Endothelial cell of umbilical vein (primary cell): ENCODE measurements at regions not wholly inside any gene's neighbourhood (a gene's known extent, or its start where the extent isn't known, plus 50 kb on each side); places are given as distances from the start of the nearest gene placed in this dataset.

Experiments
- BruUV-seq: library from RNA; stranded (reverse); fragments of 400-500 nt; replicated peaks from 2 replicates; lab custom pipeline; 2021; lab: Mats Ljungman, UMichigan
- CTCF ChIA-PET: fragments of 300-600, 350-600 bp; sonication (Branson Sonifier 250); formaldehyde crosslinking; loops from one replicate; lab custom pipeline; 2021; ENCODE audit warnings: antibody characterized with exemption, inconsistent platforms; lab: Charles Lee
- POLR2A ChIA-PET: fragments of 300-600, 350-600 bp; sonication (Branson Sonifier 250); formaldehyde crosslinking; loops from one replicate; lab custom pipeline; 2021; ENCODE audit warnings: antibody characterized with exemption, inconsistent platforms; lab: Charles Lee
- DNase-seq: peaks from one replicate; pipeline ENCODE4 v3.0.0-alpha.2; 2011; ENCODE audit warnings: low read depth, low spot score
- FAIRE-seq: peaks from 2 replicates; lab custom pipeline; 2011; peaks lifted over from hg19 to GRCh38; lab: Jason Lieb, UNC
- H2AFZ ChIP-seq: 2 replicates; pipeline ENCODE4 v1.6.0; 2012; ENCODE audit warnings: low read depth, low read length, control low read depth, inconsistent platforms
- H3K27ac ChIP-seq: 2 replicates; pipeline ENCODE4 v1.5.1; 2011; ENCODE audit warnings: low read depth, mild to moderate bottlenecking, control low read depth, low read length, moderate library complexity; ENCODE audit not compliant: insufficient read depth
- H3K27me3 ChIP-seq, 2 experiments: 2 replicates each; pipeline versions ENCODE4 v1.6.0 to v1.6.1; 2011; ENCODE audit warnings: low read length in 2 of 2, mixed read lengths in 1 of 2; ENCODE audit not compliant: control insufficient read depth in 2 of 2, insufficient read depth in 2 of 2
- H3K36me3 ChIP-seq, 2 experiments: 2 replicates in 1 of 2; 3 replicates in 1 of 2; pipeline ENCODE4 v1.5.1; 2011; ENCODE audit warnings: low read length in 2 of 2, mild to moderate bottlenecking in 1 of 2, moderate library complexity in 1 of 2; ENCODE audit not compliant: control insufficient read depth in 2 of 2, insufficient read depth in 2 of 2; ENCODE audit errors: extremely low read depth in 1 of 2
- H3K4me1 ChIP-seq: 3 replicates; pipeline ENCODE4 v1.5.1; 2011; ENCODE audit warnings: mild to moderate bottlenecking, low read length; ENCODE audit not compliant: control insufficient read depth, insufficient read depth; ENCODE audit errors: extremely low read depth
- H3K4me2 ChIP-seq: 2 replicates; pipeline ENCODE4 v1.6.1; 2011; ENCODE audit warnings: low read length, control low read depth, mixed read lengths; ENCODE audit not compliant: insufficient read depth
- H3K4me3 ChIP-seq, 3 experiments: fragments of 200-600 bp in 1 of 3; sonication (generic), shearing (Covaris generic) in 1 of 3; replicated peaks in 1 of 3; 2 replicates each; pipeline ENCODE4 v1.5.1; 2011 to 2016; ENCODE audit warnings: control low read depth in 3 of 3, low read length in 3 of 3, mild to moderate bottlenecking in 2 of 3, inconsistent platforms in 1 of 3, low read depth in 1 of 3, moderate library complexity in 1 of 3; ENCODE audit not compliant: insufficient read depth in 1 of 3
- H3K79me2 ChIP-seq: 2 replicates; pipeline ENCODE4 v1.6.0; 2012; ENCODE audit warnings: low read length, inconsistent platforms; ENCODE audit not compliant: control insufficient read depth, insufficient read depth
- H3K9ac ChIP-seq: replicated peaks from 2 replicates; pipeline ENCODE3; 2011; ENCODE audit warnings: low read length, control low read depth; ENCODE audit not compliant: insufficient read depth; ENCODE audit errors: extremely low read depth
- H3K9me1 ChIP-seq: replicated peaks from 3 replicates; pipeline ENCODE4 v1.6.0; 2011; ENCODE audit warnings: mild to moderate bottlenecking, low read length; ENCODE audit not compliant: control insufficient read depth, insufficient read depth; ENCODE audit errors: extremely low read depth
- H3K9me3 ChIP-seq: replicated peaks from 2 replicates; pipeline ENCODE4 v1.5.1; 2012; ENCODE audit warnings: low read length, inconsistent platforms; ENCODE audit not compliant: control insufficient read depth, insufficient read depth
- H4K20me1 ChIP-seq: replicated peaks from 2 replicates; pipeline ENCODE3; 2011; ENCODE audit warnings: mild to moderate bottlenecking, low read length; ENCODE audit not compliant: control insufficient read depth, insufficient read depth; ENCODE audit errors: extremely low read depth
- FOS ChIP-seq: IDR thresholded peaks from 2 replicates; pipeline ENCODE4 v1.6.1; 2011; ENCODE audit warnings: mild to moderate bottlenecking, low read length, moderate library complexity, borderline replicate concordance; ENCODE audit not compliant: insufficient read depth
- GATA2 ChIP-seq: IDR thresholded peaks from 2 replicates; pipeline ENCODE4 v1.7.0; 2011; ENCODE audit warnings: low read depth, mild to moderate bottlenecking, moderate library complexity, mixed read lengths, low read length; ENCODE audit not compliant: insufficient read length, insufficient read depth
- JUN ChIP-seq: IDR thresholded peaks from 2 replicates; pipeline ENCODE4 v1.6.1; 2011; ENCODE audit warnings: borderline replicate concordance, low read depth; ENCODE audit not compliant: insufficient read length, insufficient read depth
- MAX ChIP-seq: IDR thresholded peaks from 2 replicates; pipeline ENCODE4 v1.6.1; 2011; ENCODE audit not compliant: insufficient read depth, insufficient read length
- MYC ChIP-seq: IDR thresholded peaks from one replicate; pipeline ENCODE4 v1.6.1; 2011; ENCODE audit warnings: mild to moderate bottlenecking, low read depth, low read length
- POLR2A ChIP-seq: IDR thresholded peaks from 2 replicates; pipeline ENCODE4 v1.6.1; 2012; ENCODE audit warnings: low read depth, mild to moderate bottlenecking, control low read depth, low read length
- POLR2AphosphoS5 ChIP-seq: IDR thresholded peaks from 2 replicates; pipeline ENCODE4 v1.6.1; 2012; ENCODE audit warnings: low read depth, mild to moderate bottlenecking, control low read depth, low read length, moderate library complexity; ENCODE audit not compliant: insufficient read depth
- dilution Hi-C: fragments of 300-500 bp; cut with MboI; formaldehyde crosslinking; loops from one replicate; pipeline ENCODE4 v1.15.0; 2019; ENCODE audit warnings: low sequenced_read_pairs; ENCODE audit not compliant: extremely low pct_ligation_motif_present
- intact Hi-C: fragments of 100-400 bp; cut with micrococcal nuclease; formaldehyde crosslinking; loops from one replicate; pipeline ENCODE4 v1.10.0; 2022
- TF ChIP-seq, protein P1 (sequence below), 2 donors: IDR thresholded peaks; 1 replicate in 1 of 2; 2 replicates in 1 of 2; pipeline ENCODE4 v1.5.1; 2011; ENCODE audit warnings: low read length in 2 of 2, mild to moderate bottlenecking in 2 of 2, moderate library complexity in 2 of 2, control low read depth in 1 of 2, inconsistent platforms in 1 of 2, low read depth in 1 of 2; ENCODE audit not compliant: insufficient read depth in 1 of 2; ENCODE audit errors: extremely low read depth in 1 of 2

DNA sequence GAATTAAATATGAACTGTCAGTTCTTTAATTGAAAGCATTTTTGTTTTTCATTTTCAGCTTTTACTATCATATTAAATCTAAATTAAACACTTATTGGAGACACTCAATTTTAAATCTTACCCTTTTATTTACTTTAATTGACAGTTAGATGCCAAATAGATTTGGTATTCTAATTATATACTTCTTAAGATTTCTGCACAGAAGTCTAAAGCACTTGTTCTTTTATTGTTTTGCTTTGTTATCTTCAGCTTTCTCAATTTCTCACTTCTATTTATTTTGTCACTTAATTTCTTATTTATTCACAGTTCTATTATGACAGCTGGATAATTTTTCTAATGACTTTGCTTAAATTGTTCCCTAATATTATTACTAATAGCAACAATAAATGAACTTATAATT is 1397.3 kb upstream of the MIR17HG start:
- Histone ChIP-seq H2AFZ (no peak overlapping the region), H4K20me1 (no peaks in the 10 kb centered on the region), H3K4me2 (no peak overlapping the region), H3K9ac (no peak overlapping the region), H3K79me2 (no peaks in the 10 kb centered on the region), H3K9me3 (no peaks in the 10 kb centered on the region), H3K4me1 (no peaks in the 10 kb centered on the region), H3K36me3 (no peaks in the 10 kb centered on the region), H3K27me3 (no peaks in the 10 kb centered on the region), H3K9me1 (no peaks in the 10 kb centered on the region), H3K27ac (no peak overlapping the region), H3K4me3 (no peak overlapping the region)
- DNase-seq (no peak), FAIRE-seq (no peak)
- dilution Hi-C loops (no loop called here), intact Hi-C loops (no loop called here)
- ChIA-PET CTCF (no interaction called here), POLR2A (no interaction called here)
- TF ChIP-seq JUN (no peak), POLR2A (no peak), MYC (no peak), FOS (no peak), POLR2AphosphoS5 (no peak), GATA2 (no peak), MAX (no peak)
- TF ChIP-seq, protein P1, sequence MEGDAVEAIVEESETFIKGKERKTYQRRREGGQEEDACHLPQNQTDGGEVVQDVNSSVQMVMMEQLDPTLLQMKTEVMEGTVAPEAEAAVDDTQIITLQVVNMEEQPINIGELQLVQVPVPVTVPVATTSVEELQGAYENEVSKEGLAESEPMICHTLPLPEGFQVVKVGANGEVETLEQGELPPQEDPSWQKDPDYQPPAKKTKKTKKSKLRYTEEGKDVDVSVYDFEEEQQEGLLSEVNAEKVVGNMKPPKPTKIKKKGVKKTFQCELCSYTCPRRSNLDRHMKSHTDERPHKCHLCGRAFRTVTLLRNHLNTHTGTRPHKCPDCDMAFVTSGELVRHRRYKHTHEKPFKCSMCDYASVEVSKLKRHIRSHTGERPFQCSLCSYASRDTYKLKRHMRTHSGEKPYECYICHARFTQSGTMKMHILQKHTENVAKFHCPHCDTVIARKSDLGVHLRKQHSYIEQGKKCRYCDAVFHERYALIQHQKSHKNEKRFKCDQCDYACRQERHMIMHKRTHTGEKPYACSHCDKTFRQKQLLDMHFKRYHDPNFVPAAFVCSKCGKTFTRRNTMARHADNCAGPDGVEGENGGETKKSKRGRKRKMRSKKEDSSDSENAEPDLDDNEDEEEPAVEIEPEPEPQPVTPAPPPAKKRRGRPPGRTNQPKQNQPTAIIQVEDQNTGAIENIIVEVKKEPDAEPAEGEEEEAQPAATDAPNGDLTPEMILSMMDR (IDR thresholded peaks at IDR 0.05; ENCODE audit: extremely low read depth in 1 of 2, insufficient read depth in 1 of 2, low read depth in 1 of 2, low read length in 2 of 2) = no peak
- no TSS peak for BruUV-seq
